ENCODE measurements at regions not wholly inside any gene's neighbourhood (a gene's known extent, or its start where the extent isn't known, plus 50 kb on each side); places are given as distances from the start of the nearest gene placed in this dataset.

GRCh38 chr4:19358015-19358414 is 893.7 kb upstream of the SLIT2 start:
- H3K4me3 ChIP-seq (ENCODE audit: extremely low read depth, insufficient read depth, low read length, poor library complexity, severe bottlenecking), result no peak overlapping the region
- H3K27ac ChIP-seq (ENCODE audit: low read depth, low read length, severe bottlenecking), result no peak overlapping the region
- no peaks in the 10 kb centered on the region for H3K9me3 ChIP-seq (ENCODE audit: control insufficient read depth, low read length)
- no peaks in the 10 kb centered on the region for H3K36me3 ChIP-seq (ENCODE audit: control insufficient read depth, insufficient read depth, low read length)
- no peaks in the 10 kb centered on the region for H3K4me1 ChIP-seq (ENCODE audit: control insufficient read depth, insufficient read depth, low read length, poor library complexity, severe bottlenecking)
- WGBS, 2 experiments (ENCODE audit: insufficient coverage in 2 of 2), result no CpG with 5 or more reads among the region's 2 CpGs

DNA sequence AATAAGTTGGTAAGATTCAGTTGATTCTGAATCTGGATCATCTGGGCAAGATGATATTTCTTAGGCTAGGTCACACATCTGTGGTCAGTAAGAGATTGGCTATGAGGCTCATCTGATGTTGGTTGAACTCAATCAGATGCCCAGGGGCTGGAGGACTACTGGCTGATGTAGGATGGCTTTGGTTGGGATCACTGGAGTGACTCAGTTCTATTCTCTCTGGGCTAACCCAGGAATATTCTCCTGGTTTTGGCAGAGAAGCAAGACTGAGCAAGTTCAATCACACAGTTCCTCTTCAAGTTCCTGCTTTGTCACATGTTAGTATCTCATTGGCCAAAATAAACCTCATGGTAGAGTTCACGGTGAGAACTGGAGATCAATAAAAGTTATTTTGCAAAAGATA is 902.3 kb upstream of the SLIT2 start:
- H3K36me3 ChIP-seq (ENCODE audit: control insufficient read depth, insufficient read depth, low read length), result no peaks in the 10 kb centered on the region
- H3K4me3 ChIP-seq (ENCODE audit: extremely low read depth, insufficient read depth, low read length, poor library complexity, severe bottlenecking), result no peak overlapping the region
- no peaks in the 10 kb centered on the region for H3K9me3 ChIP-seq (ENCODE audit: control insufficient read depth, low read length)
- no peak overlapping the region for H3K27ac ChIP-seq (ENCODE audit: low read depth, low read length, severe bottlenecking)
- WGBS, 2 experiments (ENCODE audit: insufficient coverage in 2 of 2), result no CpG with 5 or more reads among the region's 1 CpG
- H3K4me1 ChIP-seq (ENCODE audit: control insufficient read depth, insufficient read depth, low read length, poor library complexity, severe bottlenecking), result no peaks in the 10 kb centered on the region

DNA sequence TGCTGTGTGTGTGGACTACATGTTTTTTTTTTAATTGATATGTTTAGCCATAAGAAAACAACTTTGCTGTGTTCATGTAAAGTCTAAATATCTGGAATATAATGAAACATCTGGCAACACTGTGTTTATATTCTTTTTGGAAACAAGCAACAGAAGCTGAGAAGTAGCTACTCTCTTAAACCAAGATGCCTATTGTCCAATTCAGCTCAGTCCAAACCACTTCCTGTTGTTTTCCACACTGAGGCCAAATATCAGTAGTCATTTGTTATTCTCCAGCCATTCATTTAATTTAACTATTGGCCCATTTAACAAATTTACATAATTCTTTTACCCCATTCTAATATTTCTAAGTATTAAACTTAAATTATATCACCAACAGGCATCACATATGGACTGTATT is 903.0 kb upstream of the SLIT2 start:
- Histone ChIP-seq H3K4me1 (ENCODE audit: control insufficient read depth, insufficient read depth, low read length, poor library complexity, severe bottlenecking) (no peaks in the 10 kb centered on the region), H3K4me3 (ENCODE audit: extremely low read depth, insufficient read depth, low read length, poor library complexity, severe bottlenecking) (no peak overlapping the region), H3K27ac (ENCODE audit: low read depth, low read length, severe bottlenecking) (no peak overlapping the region)

GRCh38 chr4:19346636-19347035 is 905.1 kb upstream of the SLIT2 start:
- Histone ChIP-seq H3K36me3 (ENCODE audit: control insufficient read depth, insufficient read depth, low read length) (no peaks in the 10 kb centered on the region), H3K4me1 (ENCODE audit: control insufficient read depth, insufficient read depth, low read length, poor library complexity, severe bottlenecking) (no peaks in the 10 kb centered on the region), H3K4me3 (ENCODE audit: extremely low read depth, insufficient read depth, low read length, poor library complexity, severe bottlenecking) (no peak overlapping the region), H3K9me3 (ENCODE audit: control insufficient read depth, low read length) (no peaks in the 10 kb centered on the region), H3K27ac (ENCODE audit: low read depth, low read length, severe bottlenecking) (no peak overlapping the region)
- 84 to 86% methylated on average over 1 to 2 of the region's 3 CpGs for WGBS, 2 experiments (ENCODE audit: insufficient coverage in 2 of 2)

More for the DNA sequence above, 903.0 kb upstream of the SLIT2 start:
- no peaks in the 10 kb centered on the region for H3K36me3 ChIP-seq (ENCODE audit: control insufficient read depth, insufficient read depth, low read length)
- H3K9me3 ChIP-seq (ENCODE audit: control insufficient read depth, low read length), result no peaks in the 10 kb centered on the region

DNA sequence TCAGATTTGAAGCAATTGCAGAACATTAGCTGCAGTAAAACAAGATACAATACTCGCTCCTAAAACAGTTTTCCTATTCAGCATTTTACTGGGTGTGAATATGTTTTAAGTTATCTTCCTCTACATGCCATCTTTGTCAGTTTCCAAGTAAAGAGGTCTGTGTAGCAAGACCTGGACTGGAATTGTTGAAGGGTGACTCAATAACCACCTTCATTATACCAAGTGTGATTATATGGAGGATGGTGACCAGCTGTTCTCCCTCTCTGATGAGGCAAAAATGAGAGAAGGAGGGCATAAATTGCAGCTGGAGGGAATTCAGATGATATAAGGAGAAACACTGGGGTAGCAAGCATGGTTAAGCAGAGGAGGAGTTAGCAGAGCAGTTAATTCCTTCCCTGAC is 922.1 kb upstream of the SLIT2 start:
- Histone ChIP-seq H3K4me3 (ENCODE audit: extremely low read depth, insufficient read depth, low read length, poor library complexity, severe bottlenecking) (no peak overlapping the region), H3K36me3 (ENCODE audit: control insufficient read depth, insufficient read depth, low read length) (no peaks in the 10 kb centered on the region), H3K9me3 (ENCODE audit: control insufficient read depth, low read length) (no peaks in the 10 kb centered on the region), H3K27ac (ENCODE audit: low read depth, low read length, severe bottlenecking) (no peak overlapping the region), H3K4me1 (ENCODE audit: control insufficient read depth, insufficient read depth, low read length, poor library complexity, severe bottlenecking) (no peaks in the 10 kb centered on the region)
- WGBS, 2 experiments (ENCODE audit: insufficient coverage in 2 of 2), result no CpG with 5 or more reads among the region's 1 CpG

- H3K27ac ChIP-seq (ENCODE audit: low read depth, low read length, severe bottlenecking), result no peak overlapping the region
- no peaks in the 10 kb centered on the region for H3K9me3 ChIP-seq (ENCODE audit: control insufficient read depth, low read length)
- H3K4me3 ChIP-seq (ENCODE audit: extremely low read depth, insufficient read depth, low read length, poor library complexity, severe bottlenecking), result no peak overlapping the region
- 94 to 100% methylated on average over 4 of the region's 4 CpGs for WGBS, 2 experiments (ENCODE audit: insufficient coverage in 2 of 2)
- H3K36me3 ChIP-seq (ENCODE audit: control insufficient read depth, insufficient read depth, low read length), result no peaks in the 10 kb centered on the region
- no peaks in the 10 kb centered on the region for H3K4me1 ChIP-seq (ENCODE audit: control insufficient read depth, insufficient read depth, low read length, poor library complexity, severe bottlenecking)
Observed at GRCh38 chr4:19329077-19329476, 922.6 kb upstream of the SLIT2 start.

- H3K36me3 ChIP-seq (ENCODE audit: control insufficient read depth, insufficient read depth, low read length), result no peaks in the 10 kb centered on the region
- WGBS, 2 experiments (ENCODE audit: insufficient coverage in 2 of 2), result 100% methylated on average over 1 of the region's 1 CpG; no CpG with 5 or more reads in 1 of the 2 experiments
- H3K4me3 ChIP-seq (ENCODE audit: extremely low read depth, insufficient read depth, low read length, poor library complexity, severe bottlenecking), result no peak overlapping the region
- no peak overlapping the region for H3K27ac ChIP-seq (ENCODE audit: low read depth, low read length, severe bottlenecking)
- H3K4me1 ChIP-seq (ENCODE audit: control insufficient read depth, insufficient read depth, low read length, poor library complexity, severe bottlenecking), result no peaks in the 10 kb centered on the region
- no peaks in the 10 kb centered on the region for H3K9me3 ChIP-seq (ENCODE audit: control insufficient read depth, low read length)
Observed at GRCh38 chr4:19327364-19327763, 924.3 kb upstream of the SLIT2 start.

DNA sequence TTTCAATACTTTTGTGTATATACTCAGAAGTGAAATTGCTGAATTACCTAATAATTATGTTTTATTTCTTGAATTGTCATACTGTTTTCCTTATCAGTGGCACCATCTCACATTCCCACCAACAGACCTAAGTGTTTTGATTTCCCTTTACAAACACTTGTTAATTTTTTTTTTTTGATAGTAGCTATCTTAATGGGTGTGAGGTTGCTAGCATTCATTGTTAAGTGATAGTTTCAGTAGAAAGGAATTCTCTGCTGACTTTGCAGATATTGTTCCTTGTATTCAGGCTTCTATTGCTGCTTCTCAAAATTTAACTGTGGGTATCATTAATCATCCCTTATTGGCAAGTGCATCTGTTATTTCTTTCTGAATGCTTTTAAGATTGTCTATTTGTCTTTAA is 927.5 kb upstream of the SLIT2 start:
- Histone ChIP-seq H3K9me3 (ENCODE audit: control insufficient read depth, low read length) (no peaks in the 10 kb centered on the region), H3K27ac (ENCODE audit: low read depth, low read length, severe bottlenecking) (no peak overlapping the region), H3K36me3 (ENCODE audit: control insufficient read depth, insufficient read depth, low read length) (no peaks in the 10 kb centered on the region), H3K4me1 (ENCODE audit: control insufficient read depth, insufficient read depth, low read length, poor library complexity, severe bottlenecking) (no peaks in the 10 kb centered on the region), H3K4me3 (ENCODE audit: extremely low read depth, insufficient read depth, low read length, poor library complexity, severe bottlenecking) (no peak overlapping the region)

- no peak overlapping the region for H3K27ac ChIP-seq (ENCODE audit: low read depth, low read length, severe bottlenecking)
- 60% methylated on average over 1 of the region's 1 CpG; no CpG with 5 or more reads in 1 of the 2 experiments for WGBS, 2 experiments (ENCODE audit: insufficient coverage in 2 of 2)
- no peak overlapping the region for H3K4me3 ChIP-seq (ENCODE audit: extremely low read depth, insufficient read depth, low read length, poor library complexity, severe bottlenecking)
- no peaks in the 10 kb centered on the region for H3K4me1 ChIP-seq (ENCODE audit: control insufficient read depth, insufficient read depth, low read length, poor library complexity, severe bottlenecking)
- no peaks in the 10 kb centered on the region for H3K36me3 ChIP-seq (ENCODE audit: control insufficient read depth, insufficient read depth, low read length)
- H3K9me3 ChIP-seq (ENCODE audit: control insufficient read depth, low read length), result no peaks in the 10 kb centered on the region
Observed at GRCh38 chr4:19319607-19320006, 932.1 kb upstream of the SLIT2 start.

GRCh38 chr4:19317377-19317776 is 934.3 kb upstream of the SLIT2 start:
- Histone ChIP-seq H3K36me3 (ENCODE audit: control insufficient read depth, insufficient read depth, low read length) (no peaks in the 10 kb centered on the region), H3K9me3 (ENCODE audit: control insufficient read depth, low read length) (no peaks in the 10 kb centered on the region), H3K27ac (ENCODE audit: low read depth, low read length, severe bottlenecking) (no peak overlapping the region), H3K4me3 (ENCODE audit: extremely low read depth, insufficient read depth, low read length, poor library complexity, severe bottlenecking) (no peak overlapping the region), H3K4me1 (ENCODE audit: control insufficient read depth, insufficient read depth, low read length, poor library complexity, severe bottlenecking) (no peaks in the 10 kb centered on the region)

GRCh38 chr4:19314116-19314515 is 937.6 kb upstream of the SLIT2 start:
- H3K36me3 ChIP-seq (ENCODE audit: control insufficient read depth, insufficient read depth, low read length), result no peaks in the 10 kb centered on the region
- H3K9me3 ChIP-seq (ENCODE audit: control insufficient read depth, low read length), result no peaks in the 10 kb centered on the region
- H3K4me1 ChIP-seq (ENCODE audit: control insufficient read depth, insufficient read depth, low read length, poor library complexity, severe bottlenecking), result no peaks in the 10 kb centered on the region
- WGBS, 2 experiments (ENCODE audit: insufficient coverage in 2 of 2), result 67% methylated on average over 1 of the region's 1 CpG; no CpG with 5 or more reads in 1 of the 2 experiments
- H3K27ac ChIP-seq (ENCODE audit: low read depth, low read length, severe bottlenecking), result no peak overlapping the region
- no peak overlapping the region for H3K4me3 ChIP-seq (ENCODE audit: extremely low read depth, insufficient read depth, low read length, poor library complexity, severe bottlenecking)

GRCh38 chr4:19309378-19309777 is 942.3 kb upstream of the SLIT2 start:
- Histone ChIP-seq H3K9me3 (ENCODE audit: control insufficient read depth, low read length) (no peaks in the 10 kb centered on the region), H3K36me3 (ENCODE audit: control insufficient read depth, insufficient read depth, low read length) (no peaks in the 10 kb centered on the region), H3K27ac (ENCODE audit: low read depth, low read length, severe bottlenecking) (no peak overlapping the region), H3K4me1 (ENCODE audit: control insufficient read depth, insufficient read depth, low read length, poor library complexity, severe bottlenecking) (no peaks in the 10 kb centered on the region), H3K4me3 (ENCODE audit: extremely low read depth, insufficient read depth, low read length, poor library complexity, severe bottlenecking) (no peak overlapping the region)
- 70 to 82% methylated on average over 1 to 2 of the region's 2 CpGs for WGBS, 2 experiments (ENCODE audit: insufficient coverage in 2 of 2)
